Gastrocnemius medialis (tissue), 4 donors: ENCODE measurements at regions not wholly inside any gene's neighbourhood (a gene's known extent, or its start where the extent isn't known, plus 50 kb on each side); places are given as distances from the start of the nearest gene placed in this dataset.

Experiments used
- ATAC-seq, 2 donors: fragments of 150-250 bp; one replicate each; pipeline ENCODE4 v1.9.1; 2016
- DNase-seq, 2 donors: peaks; one replicate each; pipeline ENCODE4 v3.0.0-alpha.2; 2019
- H3K27ac ChIP-seq, 4 donors: fragments of 200-600 bp; sonication (generic); 1 replicate in 1 of 4; 2 replicates in 3 of 4; pipeline ENCODE4 v1.5.1; 2016 to 2018; ENCODE audit warnings: mild to moderate bottlenecking in 2 of 4, moderate library complexity in 1 of 4
- H3K27me3 ChIP-seq, 3 donors: fragments of 200-600 bp; sonication (generic) in 2 of 3; 1 replicate in 1 of 3; 2 replicates in 2 of 3; pipeline versions ENCODE4 v1.5.1 to v1.6.0; 2016 to 2019; ENCODE audit warnings: mild to moderate bottlenecking in 1 of 3, moderate library complexity in 1 of 3
- H3K36me3 ChIP-seq, 2 donors: fragments of 200-600 bp; sonication (generic) in 1 of 2; one replicate each; pipeline ENCODE4 v1.5.1; 2017 to 2018
- H3K4me1 ChIP-seq, 2 donors: fragments of 200-600 bp; sonication (generic) in 1 of 2; one replicate each; pipeline ENCODE4 v1.5.1; 2016 to 2017; ENCODE audit warnings: mild to moderate bottlenecking in 2 of 2
- H3K4me3 ChIP-seq, 4 donors: fragments of 200-600 bp; sonication (generic) in 3 of 4; 1 replicate in 1 of 4; 2 replicates in 3 of 4; pipeline ENCODE4 v1.5.1; 2016 to 2019; ENCODE audit warnings: mild to moderate bottlenecking in 2 of 4
- H3K9me3 ChIP-seq, 3 donors: fragments of 200-600 bp; sonication (generic) in 2 of 3; 1 replicate in 1 of 3; 2 replicates in 2 of 3; pipeline ENCODE4 v1.5.1; 2016 to 2019
- CTCF ChIP-seq, 5 experiments: fragments of 450-650 bp in 3 of 5; fragments of 200-600 bp in 2 of 5; sonication (generic) in 2 of 5; IDR thresholded peaks in 4 of 5; conservative IDR thresholded peaks in 1 of 5; 1 replicate in 4 of 5; 2 replicates in 1 of 5; pipeline ENCODE4 v1.5.1; 2016 to 2019; ENCODE audit warnings: antibody characterized with exemption in 5 of 5, mild to moderate bottlenecking in 3 of 5, moderate library complexity in 3 of 5
- POLR2A ChIP-seq, 2 donors: fragments of 450-650 bp; IDR thresholded peaks; one replicate each; pipeline ENCODE4 v1.6.1; 2017; ENCODE audit warnings: antibody characterized with exemption in 2 of 2, mild to moderate bottlenecking in 2 of 2, moderate library complexity in 2 of 2
- in situ Hi-C, 4 donors: fragments of 200-750 bp; cut with MboI; loops; one replicate each; pipeline versions ENCODE4 v1.15.0 to v1.8.0; 2017; ENCODE audit warnings: low sequenced_read_pairs in 4 of 4
- intact Hi-C: fragments of 100-400 bp; cut with DNase I; formaldehyde crosslinking; loops from one replicate; pipeline ENCODE4 v1.15.1; 2023; ENCODE audit warnings: low total_unique reads

GRCh38 chr16:66007717-66008116 lies 358.8 kb upstream of the CDH5 start:
- H3K36me3 ChIP-seq: no peaks in the 10 kb centered on the region
- no peak overlapping the region for H3K4me3 ChIP-seq
- H3K4me1 ChIP-seq: no peaks in the 10 kb centered on the region
- no peak overlapping the region for H3K27ac ChIP-seq
- H3K9me3 ChIP-seq: no peaks in the 10 kb centered on the region
- in situ Hi-C loops (no loop called here), intact Hi-C loops (no loop called here)
- H3K27me3 ChIP-seq: no peaks in the 10 kb centered on the region
- TF ChIP-seq CTCF (IDR thresholded peaks at IDR 0.05 in 4 of 5, conservative IDR thresholded peaks at IDR 0.05 in 1 of 5) (no peak), POLR2A (IDR thresholded peaks at IDR 0.05) (no peak)
- DNase-seq: no peak
- no peak for ATAC-seq

- no peaks in the 10 kb centered on the region for H3K4me1 ChIP-seq
- ATAC-seq (no peak), DNase-seq (no peak)
- in situ Hi-C loops (no loop called here), intact Hi-C loops (no loop called here)
- TF ChIP-seq POLR2A (IDR thresholded peaks at IDR 0.05) (no peak), CTCF (IDR thresholded peaks at IDR 0.05 in 4 of 5, conservative IDR thresholded peaks at IDR 0.05 in 1 of 5) (no peak)
- H3K27me3 ChIP-seq: no peaks in the 10 kb centered on the region
- H3K4me3 ChIP-seq: no peak overlapping the region
- H3K9me3 ChIP-seq: no peaks in the 10 kb centered on the region
- H3K36me3 ChIP-seq: no peaks in the 10 kb centered on the region
- H3K27ac ChIP-seq: no peak overlapping the region
Measured at GRCh38 chr16:66006485-66006884, 360.0 kb upstream of the CDH5 start.

GRCh38 chr16:66004699-66005098 lies 361.8 kb upstream of the CDH5 start:
- intact Hi-C loops: no loop called here

GRCh38 chr16:66003201-66003600 lies 363.3 kb upstream of the CDH5 start:
- H3K27ac ChIP-seq: no peak overlapping the region
- no peak for ATAC-seq
- TF ChIP-seq POLR2A (IDR thresholded peaks at IDR 0.05): no peak
- TF ChIP-seq CTCF (IDR thresholded peaks at IDR 0.05 in 4 of 5, conservative IDR thresholded peaks at IDR 0.05 in 1 of 5): no peak
- no peak for DNase-seq
- no peaks in the 10 kb centered on the region for H3K9me3 ChIP-seq
- H3K27me3 ChIP-seq: no peaks in the 10 kb centered on the region
- intact Hi-C loops (no loop called here), in situ Hi-C loops (no loop called here)
- no peaks in the 10 kb centered on the region for H3K4me1 ChIP-seq
- H3K4me3 ChIP-seq: no peak overlapping the region
- no peaks in the 10 kb centered on the region for H3K36me3 ChIP-seq

More at GRCh38 chr16:66004699-66005098, 361.8 kb upstream of the CDH5 start:
- ATAC-seq: no peak
- H3K36me3 ChIP-seq: no peaks in the 10 kb centered on the region
- H3K27ac ChIP-seq: no peak overlapping the region
- no peaks in the 10 kb centered on the region for H3K9me3 ChIP-seq
- no peaks in the 10 kb centered on the region for H3K4me1 ChIP-seq
- no peaks in the 10 kb centered on the region for H3K27me3 ChIP-seq
- in situ Hi-C loops: no loop called here
- no peak overlapping the region for H3K4me3 ChIP-seq
- DNase-seq: no peak
- TF ChIP-seq POLR2A (IDR thresholded peaks at IDR 0.05) (no peak), CTCF (IDR thresholded peaks at IDR 0.05 in 4 of 5, conservative IDR thresholded peaks at IDR 0.05 in 1 of 5) (no peak)

- ATAC-seq (no peak), DNase-seq (no peak)
- peaks cover 0 to 1% (median 0%) of the 10 kb centered on the region in 3 donors for H3K27me3 ChIP-seq
- TF ChIP-seq POLR2A (IDR thresholded peaks at IDR 0.05) (no peak), CTCF (IDR thresholded peaks at IDR 0.05 in 4 of 5, conservative IDR thresholded peaks at IDR 0.05 in 1 of 5) (no peak)
- H3K36me3 ChIP-seq: no peaks in the 10 kb centered on the region
- in situ Hi-C loops (no loop called here), intact Hi-C loops (no loop called here)
- no peaks in the 10 kb centered on the region for H3K9me3 ChIP-seq
- no peaks in the 10 kb centered on the region for H3K4me1 ChIP-seq
- no peak overlapping the region for H3K4me3 ChIP-seq
- H3K27ac ChIP-seq: no peak overlapping the region
Measured at GRCh38 chr16:66002601-66003000, 363.9 kb upstream of the CDH5 start.
